Keratinocyte (primary cell): ENCODE measurements at regions not wholly inside any gene's neighbourhood (a gene's known extent, or its start where the extent isn't known, plus 50 kb on each side); places are given as distances from the start of the nearest gene placed in this dataset.
"Not testable (repeated sequence)": the region's sequence is repeated elsewhere in the genome, so short reads cannot be mapped to it uniquely, and the experiment has no call there.

Experiments
- DNase-seq: peaks from one replicate; pipeline ENCODE4 v3.0.0-alpha.2; 2011; ENCODE audit warnings: low read depth, missing footprints, low spot score
- FAIRE-seq: peaks from 2 replicates; lab custom pipeline; 2011; peaks lifted over from hg19 to GRCh38; lab: Jason Lieb, UNC
- H2AFZ ChIP-seq: 2 replicates; pipeline ENCODE4 v1.6.0; 2012; ENCODE audit warnings: low read length, control low read depth, inconsistent platforms; ENCODE audit not compliant: control insufficient read depth
- H3K27ac ChIP-seq: 2 replicates; pipeline ENCODE4 v1.5.1; 2011; ENCODE audit warnings: low read length; ENCODE audit not compliant: control insufficient read depth, insufficient read depth
- H3K27me3 ChIP-seq: 3 replicates; pipeline ENCODE4 v1.6.0; 2011; ENCODE audit warnings: low read length; ENCODE audit not compliant: control insufficient read depth, insufficient read depth; ENCODE audit errors: extremely low read depth
- H3K36me3 ChIP-seq, 2 experiments: 2 replicates in 1 of 2; 3 replicates in 1 of 2; pipeline ENCODE4 v1.5.1; 2011; ENCODE audit warnings: low read length in 2 of 2, mild to moderate bottlenecking in 1 of 2; ENCODE audit not compliant: control insufficient read depth in 2 of 2, insufficient read depth in 2 of 2; ENCODE audit errors: extremely low read depth in 1 of 2
- H3K4me1 ChIP-seq: 3 replicates; pipeline ENCODE4 v1.5.1; 2011; ENCODE audit warnings: low read length; ENCODE audit not compliant: control insufficient read depth, insufficient read depth; ENCODE audit errors: extremely low read depth
- H3K4me2 ChIP-seq: 3 replicates; pipeline ENCODE4 v1.6.0; 2011; ENCODE audit warnings: low read depth, low read length; ENCODE audit not compliant: control insufficient read depth, insufficient read depth; ENCODE audit errors: extremely low read depth
- H3K4me3 ChIP-seq, 3 experiments: fragments of 200-600 bp in 1 of 3; sonication (generic) in 1 of 3; 2 replicates in 2 of 3; 3 replicates in 1 of 3; pipeline ENCODE4 v1.5.1; 2011 to 2016; ENCODE audit warnings: low read length in 3 of 3, mild to moderate bottlenecking in 3 of 3, control low read depth in 2 of 3, inconsistent platforms in 1 of 3, low read depth in 1 of 3, mixed read lengths in 1 of 3, mixed run types in 1 of 3, moderate library complexity in 1 of 3; ENCODE audit not compliant: control insufficient read depth in 2 of 3, insufficient read depth in 2 of 3; ENCODE audit errors: extremely low read depth in 1 of 3
- H3K79me2 ChIP-seq: 2 replicates; pipeline ENCODE4 v1.6.0; 2012; ENCODE audit warnings: low read length; ENCODE audit not compliant: control insufficient read depth, insufficient read depth
- H3K9ac ChIP-seq: 3 replicates; pipeline ENCODE4 v1.6.0; 2011; ENCODE audit warnings: low read length; ENCODE audit not compliant: control insufficient read depth, insufficient read depth; ENCODE audit errors: extremely low read depth
- H3K9me1 ChIP-seq: 3 replicates; pipeline ENCODE4 v1.6.0; 2011; ENCODE audit warnings: low read length; ENCODE audit not compliant: control insufficient read depth, insufficient read depth; ENCODE audit errors: extremely low read depth
- H3K9me3 ChIP-seq: 2 replicates; pipeline ENCODE4 v1.5.1; 2012; ENCODE audit warnings: low read depth, low read length; ENCODE audit not compliant: control insufficient read depth
- H4K20me1 ChIP-seq: 3 replicates; pipeline ENCODE4 v1.6.0; 2011; ENCODE audit warnings: low read length; ENCODE audit not compliant: control insufficient read depth, insufficient read depth; ENCODE audit errors: extremely low read depth
- EZH2 ChIP-seq: IDR thresholded peaks from one replicate; pipeline ENCODE4 v1.6.1; 2012; ENCODE audit warnings: inconsistent platforms, mild to moderate bottlenecking, low read length, moderate library complexity
- dilution Hi-C: fragments of 300-500 bp; cut with MboI; formaldehyde crosslinking; loops from one replicate; pipeline ENCODE4 v1.7.0; 2020; ENCODE audit warnings: low sequenced_read_pairs; ENCODE audit not compliant: extremely low pct_ligation_motif_present
- TF ChIP-seq, protein P1 (sequence below), 3 experiments: IDR thresholded peaks in 1 of 3; conservative IDR thresholded peaks in 1 of 3; optimal IDR thresholded peaks in 1 of 3; 2 replicates in 2 of 3; 3 replicates in 1 of 3; pipeline versions ENCODE3 to v1.5.1; 2011; ENCODE audit warnings: low read length in 3 of 3, mild to moderate bottlenecking in 3 of 3, moderate library complexity in 2 of 3, control low read depth in 1 of 3, inconsistent platforms in 1 of 3; ENCODE audit not compliant: insufficient read depth in 2 of 3; ENCODE audit errors: extremely low read depth in 1 of 3

DNA sequence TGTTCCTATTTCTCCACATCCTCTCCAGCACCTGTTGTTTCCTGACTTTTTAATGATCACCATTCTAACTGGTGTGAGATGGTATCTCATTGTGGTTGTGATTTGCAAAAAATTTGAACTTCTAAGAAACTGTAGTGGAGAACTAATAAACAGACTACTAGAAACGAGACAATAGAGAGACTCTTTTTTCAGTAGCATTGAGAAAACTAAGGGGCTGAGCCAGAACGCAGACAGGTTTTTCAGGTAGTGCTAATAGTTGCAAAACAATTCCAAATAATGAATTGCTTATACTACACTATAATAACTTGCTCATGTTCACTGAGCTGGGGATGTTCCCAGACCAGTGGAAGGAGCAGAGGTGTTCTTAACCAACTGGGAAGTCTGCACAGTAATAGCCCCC, 98.8 kb upstream of the DPH5 start:
- no peak for FAIRE-seq
- Histone ChIP-seq H3K9me3 (no peaks in the 10 kb centered on the region), H3K36me3 (no peaks in the 10 kb centered on the region), H3K27ac (no peak overlapping the region), H3K9me1 (no peaks in the 10 kb centered on the region), H3K4me2 (no peak overlapping the region), H2AFZ (no peak overlapping the region), H3K4me3 (no peak overlapping the region), H3K79me2 (no peaks in the 10 kb centered on the region), H3K9ac (no peak overlapping the region), H4K20me1 (no peaks in the 10 kb centered on the region), H3K4me1 (no peaks in the 10 kb centered on the region), H3K27me3 (no peaks in the 10 kb centered on the region)
- dilution Hi-C loops = no loop called here
- no peak for DNase-seq
- no peak for TF ChIP-seq EZH2
- TF ChIP-seq, protein P1, sequence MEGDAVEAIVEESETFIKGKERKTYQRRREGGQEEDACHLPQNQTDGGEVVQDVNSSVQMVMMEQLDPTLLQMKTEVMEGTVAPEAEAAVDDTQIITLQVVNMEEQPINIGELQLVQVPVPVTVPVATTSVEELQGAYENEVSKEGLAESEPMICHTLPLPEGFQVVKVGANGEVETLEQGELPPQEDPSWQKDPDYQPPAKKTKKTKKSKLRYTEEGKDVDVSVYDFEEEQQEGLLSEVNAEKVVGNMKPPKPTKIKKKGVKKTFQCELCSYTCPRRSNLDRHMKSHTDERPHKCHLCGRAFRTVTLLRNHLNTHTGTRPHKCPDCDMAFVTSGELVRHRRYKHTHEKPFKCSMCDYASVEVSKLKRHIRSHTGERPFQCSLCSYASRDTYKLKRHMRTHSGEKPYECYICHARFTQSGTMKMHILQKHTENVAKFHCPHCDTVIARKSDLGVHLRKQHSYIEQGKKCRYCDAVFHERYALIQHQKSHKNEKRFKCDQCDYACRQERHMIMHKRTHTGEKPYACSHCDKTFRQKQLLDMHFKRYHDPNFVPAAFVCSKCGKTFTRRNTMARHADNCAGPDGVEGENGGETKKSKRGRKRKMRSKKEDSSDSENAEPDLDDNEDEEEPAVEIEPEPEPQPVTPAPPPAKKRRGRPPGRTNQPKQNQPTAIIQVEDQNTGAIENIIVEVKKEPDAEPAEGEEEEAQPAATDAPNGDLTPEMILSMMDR (optimal IDR thresholded peaks at IDR 0.05 in 1 of 3, IDR thresholded peaks at IDR 0.05 in 1 of 3, conservative IDR thresholded peaks at IDR 0.05 in 1 of 3; ENCODE audit: extremely low read depth in 1 of 3, insufficient read depth in 2 of 3, low read length in 3 of 3) = no peak

DNA sequence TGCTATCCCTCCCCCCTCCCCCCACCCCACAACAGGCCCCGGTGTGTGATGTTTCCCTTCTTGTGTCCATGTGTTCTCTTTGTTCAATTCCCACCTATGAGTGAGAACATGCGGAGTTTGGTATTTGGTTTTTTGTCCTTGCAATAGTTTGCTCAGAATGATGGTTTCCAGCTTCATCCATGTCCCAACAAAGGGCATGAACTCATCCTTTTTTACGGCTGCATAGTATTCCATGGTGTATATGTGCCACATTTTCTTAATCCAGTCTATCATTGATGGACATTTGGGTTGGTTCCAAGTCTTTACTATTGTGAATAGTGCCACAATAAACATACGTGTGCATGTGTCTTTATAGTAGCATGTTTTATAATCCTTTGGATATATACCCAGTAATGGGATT, 98.3 kb upstream of the DPH5 start:
- H3K36me3 ChIP-seq, H3K4me1 ChIP-seq, H3K4me2 ChIP-seq, FAIRE-seq, H3K9me1 ChIP-seq, H3K9me3 ChIP-seq, H3K4me3 ChIP-seq, dilution Hi-C loops, DNase-seq, H3K27ac ChIP-seq, H3K27me3 ChIP-seq, H3K79me2 ChIP-seq, H2AFZ ChIP-seq, H4K20me1 ChIP-seq, H3K9ac ChIP-seq: not testable (repeated sequence)

DNA sequence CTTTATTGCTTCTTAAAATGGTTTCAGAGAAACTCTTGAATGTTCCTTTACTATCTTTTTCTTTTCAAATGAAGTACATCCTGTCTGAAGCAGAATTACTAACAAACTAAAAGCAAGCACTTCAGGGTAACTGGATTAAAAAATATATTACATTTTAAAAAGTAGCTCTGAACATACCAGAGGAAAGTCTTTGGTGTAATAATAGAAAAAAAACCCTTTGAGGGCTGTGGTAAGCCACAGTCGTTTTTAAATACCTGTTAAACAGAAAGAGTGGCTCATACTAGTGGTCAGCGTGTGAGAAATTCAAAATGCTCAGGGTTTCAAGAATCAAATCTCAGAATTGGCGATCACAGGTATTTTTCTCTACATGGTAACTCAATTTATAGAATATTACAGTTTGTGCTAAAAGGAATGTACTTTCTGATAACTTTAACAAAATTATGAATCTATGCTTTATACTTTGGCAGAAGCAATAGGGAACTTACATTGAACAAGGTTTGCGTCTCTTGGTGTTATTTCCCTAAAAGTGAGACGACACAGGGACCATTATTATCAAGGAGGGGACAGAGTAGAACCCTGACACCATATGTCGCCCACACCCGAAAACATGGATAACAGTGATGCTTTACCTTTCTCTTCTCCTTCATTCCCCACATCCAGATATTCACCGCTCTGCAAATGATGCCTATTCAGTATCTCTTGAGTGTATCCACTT, 97.0 kb upstream of the DPH5 start:
- no peak for DNase-seq

More for the DNA sequence above, 97.0 kb upstream of the DPH5 start:
- no peaks in the 10 kb centered on the region for H4K20me1 ChIP-seq
- no peaks in the 10 kb centered on the region for H3K27me3 ChIP-seq
- no peaks in the 10 kb centered on the region for H3K79me2 ChIP-seq
- no peak overlapping the region for H3K9ac ChIP-seq
- no peak overlapping the region for H3K4me2 ChIP-seq
- dilution Hi-C loops = no loop called here
- H3K9me1 ChIP-seq = no peaks in the 10 kb centered on the region
- H3K9me3 ChIP-seq = no peaks in the 10 kb centered on the region
- no peak for FAIRE-seq
- H2AFZ ChIP-seq = no peak overlapping the region
- no peak for TF ChIP-seq EZH2
- TF ChIP-seq, protein P1 (optimal IDR thresholded peaks at IDR 0.05 in 1 of 3, IDR thresholded peaks at IDR 0.05 in 1 of 3, conservative IDR thresholded peaks at IDR 0.05 in 1 of 3; ENCODE audit: extremely low read depth in 1 of 3, insufficient read depth in 2 of 3, low read length in 3 of 3) = no peak
- H3K4me1 ChIP-seq = no peaks in the 10 kb centered on the region
- H3K27ac ChIP-seq = no peak overlapping the region
- no peak overlapping the region for H3K4me3 ChIP-seq
- no peaks in the 10 kb centered on the region for H3K36me3 ChIP-seq
